Trophoblast cell (in vitro differentiated cells and primary cell): ENCODE measurements at regions not wholly inside any gene's neighbourhood (a gene's known extent, or its start where the extent isn't known, plus 50 kb on each side); places are given as distances from the start of the nearest gene placed in this dataset.

ENCODE experiments used
- DNase-seq, 2 donors: peaks; one replicate each; pipeline ENCODE4 v3.0.0-alpha.2; 2016
- H2AFZ ChIP-seq: 2 replicates; pipeline ENCODE4 v1.6.1; 2013; ENCODE audit warnings: low read length, moderate library complexity, mild to moderate bottlenecking; ENCODE audit not compliant: insufficient read depth, poor library complexity
- H2AK5ac ChIP-seq: 2 replicates; pipeline ENCODE4 v1.6.1; 2013; ENCODE audit warnings: mild to moderate bottlenecking, low read length
- H2BK120ac ChIP-seq: 2 replicates; pipeline ENCODE4 v1.6.1; 2013; ENCODE audit warnings: low read length, mild to moderate bottlenecking, moderate library complexity; ENCODE audit not compliant: insufficient read depth, poor library complexity
- H2BK12ac ChIP-seq: 2 replicates; pipeline ENCODE4 v1.6.1; 2013; ENCODE audit warnings: mild to moderate bottlenecking, low read length, moderate library complexity
- H2BK5ac ChIP-seq: 2 replicates; pipeline ENCODE4 v1.6.1; 2013; ENCODE audit warnings: low read length, low read depth, moderate library complexity, mild to moderate bottlenecking; ENCODE audit not compliant: poor library complexity
- H3K14ac ChIP-seq: 2 replicates; pipeline ENCODE4 v1.6.1; 2013; ENCODE audit warnings: mild to moderate bottlenecking, low read length
- H3K18ac ChIP-seq: 2 replicates; pipeline ENCODE4 v1.6.1; 2013; ENCODE audit warnings: mild to moderate bottlenecking, low read length
- H3K23ac ChIP-seq: 2 replicates; pipeline ENCODE4 v1.6.1; 2013; ENCODE audit warnings: low read length
- H3K27ac ChIP-seq: 2 replicates; pipeline ENCODE4 v1.5.1; 2013; ENCODE audit warnings: low read depth, mild to moderate bottlenecking, inconsistent platforms, low read length, moderate library complexity
- H3K27me3 ChIP-seq: 2 replicates; pipeline ENCODE4 v1.6.1; 2013; ENCODE audit warnings: inconsistent platforms, mild to moderate bottlenecking, low read length, moderate library complexity; ENCODE audit not compliant: insufficient read depth
- H3K36me3 ChIP-seq, 2 experiments: 1 replicate in 1 of 2; 2 replicates in 1 of 2; pipeline ENCODE4 v1.6.1; 2013; ENCODE audit warnings: low read length in 2 of 2, mild to moderate bottlenecking in 2 of 2, moderate library complexity in 1 of 2; ENCODE audit not compliant: insufficient read depth in 2 of 2, control insufficient read depth in 1 of 2
- H3K4ac ChIP-seq: 2 replicates; pipeline ENCODE4 v1.6.1; 2013; ENCODE audit warnings: low read depth, mild to moderate bottlenecking, low read length, moderate library complexity
- H3K4me1 ChIP-seq, 2 experiments: 1 replicate in 1 of 2; 2 replicates in 1 of 2; pipeline ENCODE4 v1.6.1; 2013; ENCODE audit warnings: low read length in 2 of 2, mild to moderate bottlenecking in 2 of 2, moderate library complexity in 1 of 2; ENCODE audit not compliant: insufficient read depth in 2 of 2, control insufficient read depth in 1 of 2
- H3K4me2 ChIP-seq: 2 replicates; pipeline ENCODE4 v1.6.1; 2013; ENCODE audit warnings: inconsistent platforms, mild to moderate bottlenecking, low read length, moderate library complexity
- H3K4me3 ChIP-seq: 2 replicates; pipeline ENCODE4 v1.5.1; 2013; ENCODE audit warnings: mild to moderate bottlenecking, low read depth, low read length, inconsistent platforms
- H3K79me1 ChIP-seq: one replicate; pipeline ENCODE4 v1.6.1; 2013; ENCODE audit warnings: low read length
- H3K79me2 ChIP-seq: 2 replicates; pipeline ENCODE4 v1.6.1; 2013; ENCODE audit warnings: low read length, mild to moderate bottlenecking; ENCODE audit not compliant: control insufficient read depth, insufficient read depth, poor library complexity
- H3K9ac ChIP-seq: 2 replicates; pipeline ENCODE4 v1.6.1; 2013; ENCODE audit warnings: mild to moderate bottlenecking, low read length
- H3K9me3 ChIP-seq: 2 replicates; pipeline ENCODE4 v1.6.1; 2013; ENCODE audit warnings: low read depth, mild to moderate bottlenecking, control low read depth, inconsistent platforms, low read length; ENCODE audit not compliant: insufficient read depth
- H4K12ac ChIP-seq: 2 replicates; pipeline ENCODE4 v1.6.1; 2013; ENCODE audit warnings: low read depth, mild to moderate bottlenecking, low read length, moderate library complexity
- H4K8ac ChIP-seq: 2 replicates; pipeline ENCODE4 v1.6.1; 2013; ENCODE audit warnings: low read depth, mild to moderate bottlenecking, low read length, moderate library complexity
- H4K91ac ChIP-seq: one replicate; pipeline ENCODE4 v1.6.1; 2013; ENCODE audit warnings: low read depth, mild to moderate bottlenecking, low read length, moderate library complexity
- whole genome bisulfite sequencing: extraction: QIAGEN DNeasy Blood & Tissue Kit; methylation state at CpG from one replicate; pipeline ENCODE4 v1.1.7; 2013; ENCODE audit warnings: missing lambda C conversion rate; ENCODE audit not compliant: insufficient read length, insufficient coverage; ENCODE audit errors: extremely low coverage; 5-methylcytosine and 5-hydroxymethylcytosine counted together

- H3K4me2 ChIP-seq: no peak overlapping the region
- H3K9me3 ChIP-seq: no peaks in the 10 kb centered on the region
- H3K4me3 ChIP-seq: no peak overlapping the region
- no peak for DNase-seq
- H3K27me3 ChIP-seq: no peaks in the 10 kb centered on the region
- no peak overlapping the region for H2AK5ac ChIP-seq
- no peak overlapping the region for H3K14ac ChIP-seq
- no peaks in the 10 kb centered on the region for H3K79me2 ChIP-seq
- H4K91ac ChIP-seq: no peak overlapping the region
- H3K9ac ChIP-seq: no peak overlapping the region
- no peak overlapping the region for H3K27ac ChIP-seq
- H4K8ac ChIP-seq: no peak overlapping the region
- no peaks in the 10 kb centered on the region for H3K79me1 ChIP-seq
- H2BK5ac ChIP-seq: no peak overlapping the region
- no peak overlapping the region for H2BK120ac ChIP-seq
- H3K18ac ChIP-seq: no peak overlapping the region
- H4K12ac ChIP-seq: no peak overlapping the region
- no peaks in the 10 kb centered on the region for H3K36me3 ChIP-seq
- WGBS: no CpG with 5 or more reads among the region's 2 CpGs
- H3K4ac ChIP-seq: no peak overlapping the region
- H2AFZ ChIP-seq: no peak overlapping the region
- H3K23ac ChIP-seq: no peak overlapping the region
- no peaks in the 10 kb centered on the region for H3K4me1 ChIP-seq
- no peak overlapping the region for H2BK12ac ChIP-seq
Observed at GRCh38 chrX:77174680-77175519, 272.3 kb upstream of the FGF16 start.

GRCh38 chrX:77200663-77201062 lies 246.5 kb upstream of the FGF16 start:
- H3K23ac ChIP-seq: no peak overlapping the region
- no peaks in the 10 kb centered on the region for H3K27me3 ChIP-seq
- H4K12ac ChIP-seq: no peak overlapping the region
- H3K9ac ChIP-seq: no peak overlapping the region
- no peak overlapping the region for H4K91ac ChIP-seq
- no CpG with 5 or more reads among the region's 4 CpGs for WGBS
- H3K9me3 ChIP-seq: no peaks in the 10 kb centered on the region
- H3K79me1 ChIP-seq: no peaks in the 10 kb centered on the region
- no peaks in the 10 kb centered on the region for H3K79me2 ChIP-seq
- DNase-seq: no peak
- H2BK12ac ChIP-seq: no peak overlapping the region
- no peaks in the 10 kb centered on the region for H3K4me1 ChIP-seq
- H4K8ac ChIP-seq: no peak overlapping the region
- no peak overlapping the region for H3K18ac ChIP-seq
- H2AK5ac ChIP-seq: no peak overlapping the region
- no peak overlapping the region for H3K27ac ChIP-seq
- H3K36me3 ChIP-seq: no peaks in the 10 kb centered on the region
- H3K4ac ChIP-seq: no peak overlapping the region
- H2BK120ac ChIP-seq: no peak overlapping the region
- H2BK5ac ChIP-seq: no peak overlapping the region
- H3K4me3 ChIP-seq: no peak overlapping the region
- no peak overlapping the region for H3K4me2 ChIP-seq
- H2AFZ ChIP-seq: no peak overlapping the region
- no peak overlapping the region for H3K14ac ChIP-seq

GRCh38 chrX:77223046-77223445 lies 224.1 kb upstream of the FGF16 start:
- Histone ChIP-seq H2BK5ac (no peak overlapping the region), H3K4me3 (no peak overlapping the region), H2BK120ac (no peak overlapping the region), H4K12ac (no peak overlapping the region), H3K18ac (no peak overlapping the region), H3K36me3 (no peaks in the 10 kb centered on the region), H3K27me3 (no peaks in the 10 kb centered on the region), H4K8ac (no peak overlapping the region), H3K4me1 (no peaks in the 10 kb centered on the region), H2AFZ (no peak overlapping the region), H3K79me2 (no peaks in the 10 kb centered on the region), H3K14ac (no peak overlapping the region), H4K91ac (no peak overlapping the region), H3K23ac (no peak overlapping the region), H3K9me3 (peaks cover 3% of the 10 kb centered on the region), H2BK12ac (no peak overlapping the region), H3K4ac (no peak overlapping the region), H3K4me2 (no peak overlapping the region), H3K79me1 (no peaks in the 10 kb centered on the region), H3K9ac (no peak overlapping the region), H2AK5ac (no peak overlapping the region), H3K27ac (no peak overlapping the region)
- DNase-seq: no peak
- WGBS: no CpG with 5 or more reads among the region's 8 CpGs

- Histone ChIP-seq H3K18ac (no peak overlapping the region), H3K23ac (no peak overlapping the region), H4K91ac (no peak overlapping the region), H3K27me3 (no peaks in the 10 kb centered on the region), H4K8ac (no peak overlapping the region), H2BK120ac (no peak overlapping the region), H3K79me1 (no peaks in the 10 kb centered on the region), H3K9ac (no peak overlapping the region), H3K9me3 (peaks cover 4% of the 10 kb centered on the region), H2BK5ac (no peak overlapping the region), H3K79me2 (no peaks in the 10 kb centered on the region), H2AFZ (no peak overlapping the region), H3K27ac (no peak overlapping the region), H3K4me1 (no peaks in the 10 kb centered on the region), H3K4me2 (no peak overlapping the region), H2AK5ac (no peak overlapping the region), H3K36me3 (no peaks in the 10 kb centered on the region), H3K4me3 (no peak overlapping the region), H3K14ac (no peak overlapping the region), H4K12ac (no peak overlapping the region), H3K4ac (no peak overlapping the region), H2BK12ac (no peak overlapping the region)
- no CpG with 5 or more reads among the region's 2 CpGs for WGBS
- DNase-seq: no peak
Observed at GRCh38 chrX:77264490-77264889, 182.7 kb upstream of the FGF16 start.
